ENCODE measurements at regions not wholly inside any gene's neighbourhood (a gene's known extent, or its start where the extent isn't known, plus 50 kb on each side); places are given as distances from the start of the nearest gene placed in this dataset.

DNA sequence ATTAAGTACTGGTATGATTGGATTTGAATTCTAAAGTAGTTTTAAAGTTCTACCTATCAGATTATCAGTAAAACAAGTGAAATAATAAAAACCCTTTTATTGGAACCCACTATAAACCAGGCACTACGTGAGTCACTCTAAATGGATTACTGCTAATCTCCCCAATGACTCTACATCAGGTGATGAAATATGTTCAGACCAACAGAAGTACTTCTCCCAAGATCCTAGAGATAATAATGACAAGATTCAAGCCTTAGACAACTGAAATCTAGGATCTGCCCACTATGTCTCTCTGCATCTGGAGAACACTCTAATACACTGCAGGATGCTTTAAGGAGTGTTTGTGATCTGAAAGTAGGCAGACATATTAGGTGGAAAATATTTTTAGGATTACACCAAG, 652.1 kb upstream of the CHORDC1 start:
- CTCF ChIA-PET = no interaction called here
- POLR2A ChIA-PET = no interaction called here

DNA sequence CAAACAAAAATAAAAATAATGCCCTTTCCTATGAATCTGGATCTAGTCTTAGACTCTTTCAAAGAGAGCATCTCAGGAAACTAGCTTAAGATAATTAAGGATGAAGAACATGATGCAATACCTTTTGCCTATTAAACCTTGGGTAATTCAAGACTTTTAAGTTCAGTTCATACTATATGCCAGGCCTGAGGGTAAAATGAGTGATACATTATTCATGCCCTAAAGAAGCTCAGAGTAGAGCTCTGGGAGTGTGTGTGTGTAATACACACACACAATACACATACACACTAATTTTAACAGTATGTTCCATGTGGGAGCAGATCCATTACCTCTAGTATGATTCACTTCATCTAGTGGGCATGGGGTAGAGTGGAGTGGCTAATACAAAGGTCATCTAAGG, 651.4 kb upstream of the CHORDC1 start:
- no peaks in the 10 kb centered on the region for H3K36me3 ChIP-seq (ENCODE audit: control insufficient read depth in 2 of 3, insufficient read depth in 3 of 3, low read length in 3 of 3)
- no peaks in the 10 kb centered on the region for H3K4me1 Mint-ChIP-seq
- no peak overlapping the region for H3K4me3 ChIP-seq (ENCODE audit: low read length)
- H3K4me3 Mint-ChIP-seq = no peak overlapping the region
- H3K27me3 ChIP-seq (ENCODE audit: control insufficient read depth in 2 of 2, insufficient read depth in 2 of 2, low read length in 2 of 2) = no peaks in the 10 kb centered on the region
- H3K9me3 Mint-ChIP-seq = peaks cover 2 to 29% (median 16%) of the 10 kb centered on the region in 11 donors
- H3K36me3 Mint-ChIP-seq = no peaks in the 10 kb centered on the region
- CTCF ChIA-PET = no interaction called here
- intact Hi-C loops (cut with micrococcal nuclease) = no loop called here
- no peak for ATAC-seq
- POLR2A ChIA-PET = no interaction called here
- peaks cover 0 to 3% (median 0%) of the 10 kb centered on the region in 3 experiments for H3K9me3 ChIP-seq (ENCODE audit: control insufficient read depth in 2 of 3, low read length in 3 of 3)
- no peak overlapping the region for H3K27ac Mint-ChIP-seq
- DNase-seq = no peak
- H3K27ac ChIP-seq (ENCODE audit: low read depth, low read length) = no peak overlapping the region
- H3K27me3 Mint-ChIP-seq = no peaks in the 10 kb centered on the region
- H3K4me1 ChIP-seq (ENCODE audit: control insufficient read depth in 2 of 2, insufficient read depth in 2 of 2, low read length in 2 of 2) = no peaks in the 10 kb centered on the region

More for the DNA sequence above, 652.1 kb upstream of the CHORDC1 start:
- no peaks in the 10 kb centered on the region for H3K4me1 ChIP-seq (ENCODE audit: control insufficient read depth in 2 of 2, insufficient read depth in 2 of 2, low read length in 2 of 2)
- H3K27me3 Mint-ChIP-seq = no peaks in the 10 kb centered on the region
- peaks cover 2 to 30% (median 17%) of the 10 kb centered on the region in 11 donors for H3K9me3 Mint-ChIP-seq
- no peaks in the 10 kb centered on the region for H3K36me3 ChIP-seq (ENCODE audit: control insufficient read depth in 2 of 3, insufficient read depth in 3 of 3, low read length in 3 of 3)
- no peaks in the 10 kb centered on the region for H3K4me1 Mint-ChIP-seq
- no peaks in the 10 kb centered on the region for H3K27me3 ChIP-seq (ENCODE audit: control insufficient read depth in 2 of 2, insufficient read depth in 2 of 2, low read length in 2 of 2)
- no peak for DNase-seq
- no peak overlapping the region for H3K4me3 ChIP-seq (ENCODE audit: low read length)
- intact Hi-C loops (cut with micrococcal nuclease) = no loop called here
- no peak for ATAC-seq
- no peaks in the 10 kb centered on the region for H3K36me3 Mint-ChIP-seq
- no peak overlapping the region for H3K4me3 Mint-ChIP-seq
- H3K9me3 ChIP-seq (ENCODE audit: control insufficient read depth in 2 of 3, low read length in 3 of 3) = peaks cover 0 to 3% (median 0%) of the 10 kb centered on the region in 3 experiments
- H3K27ac Mint-ChIP-seq = no peak overlapping the region
- H3K27ac ChIP-seq (ENCODE audit: low read depth, low read length) = no peak overlapping the region

DNA sequence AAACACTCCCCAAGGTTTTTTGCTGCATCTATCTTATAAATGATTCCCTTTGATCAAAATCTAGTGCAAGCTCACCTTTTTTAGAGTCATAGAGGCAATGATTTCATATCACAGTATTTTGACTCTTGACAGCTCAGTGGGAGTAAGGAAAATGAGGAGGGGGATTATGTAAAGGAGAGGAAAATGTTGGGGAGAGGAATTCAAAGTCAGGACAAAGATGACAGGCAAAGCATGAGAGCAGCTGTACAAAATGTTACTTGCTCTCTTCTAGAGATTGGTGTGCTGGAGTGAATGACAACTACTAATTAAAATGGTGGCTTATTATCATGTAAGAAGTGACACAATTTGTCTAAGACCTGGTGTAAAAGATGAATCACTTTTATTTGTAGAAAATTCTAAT, 644.6 kb upstream of the CHORDC1 start:
- CTCF ChIA-PET = no interaction called here
- Histone ChIP-seq H3K4me3 (ENCODE audit: low read length) (no peak overlapping the region), H3K27me3 (ENCODE audit: control insufficient read depth in 2 of 2, insufficient read depth in 2 of 2, low read length in 2 of 2) (no peaks in the 10 kb centered on the region), H3K27ac (ENCODE audit: low read depth, low read length) (no peak overlapping the region), H3K9me3 (ENCODE audit: control insufficient read depth in 2 of 3, low read length in 3 of 3) (no peaks in the 10 kb centered on the region), H3K4me1 (ENCODE audit: control insufficient read depth in 2 of 2, insufficient read depth in 2 of 2, low read length in 2 of 2) (no peaks in the 10 kb centered on the region), H3K36me3 (ENCODE audit: control insufficient read depth in 2 of 3, insufficient read depth in 3 of 3, low read length in 3 of 3) (no peaks in the 10 kb centered on the region)
- POLR2A ChIA-PET = no interaction called here
- no peaks in the 10 kb centered on the region for H3K36me3 Mint-ChIP-seq
- no peaks in the 10 kb centered on the region for H3K4me1 Mint-ChIP-seq
- H3K27ac Mint-ChIP-seq = no peak overlapping the region
- no peak for DNase-seq
- no peak overlapping the region for H3K4me3 Mint-ChIP-seq
- intact Hi-C loops (cut with micrococcal nuclease) = no loop called here
- peaks cover 1 to 25% (median 13%) of the 10 kb centered on the region in 11 donors for H3K9me3 Mint-ChIP-seq
- no peak for ATAC-seq
- H3K27me3 Mint-ChIP-seq = no peaks in the 10 kb centered on the region

DNA sequence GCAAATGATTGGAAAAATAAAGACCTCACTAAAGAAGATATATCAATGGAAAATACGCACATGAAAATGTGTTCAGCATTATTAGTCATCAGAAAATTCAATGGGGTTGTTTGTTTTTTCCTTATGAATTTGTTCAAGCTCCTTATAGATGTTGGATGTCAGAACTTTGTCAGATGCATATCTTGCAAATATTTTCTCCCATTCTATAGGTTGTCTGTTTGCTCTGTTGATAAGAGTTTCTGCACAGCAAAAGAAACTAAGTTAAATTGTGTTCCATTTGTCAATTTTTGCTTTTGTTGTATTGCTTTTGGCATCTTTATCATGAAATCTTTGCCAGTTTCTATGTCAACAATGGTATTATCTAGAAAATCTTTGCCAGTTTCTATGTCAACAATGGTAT, 633.9 kb upstream of the CHORDC1 start:
- ATAC-seq (no peak), DNase-seq (no peak)
- H3K9me3 Mint-ChIP-seq = peaks cover 0 to 23% (median 9%) of the 10 kb centered on the region in 11 donors
- Histone ChIP-seq H3K4me3 (ENCODE audit: low read length) (no peak overlapping the region), H3K9me3 (ENCODE audit: control insufficient read depth in 2 of 3, low read length in 3 of 3) (no peaks in the 10 kb centered on the region), H3K27ac (ENCODE audit: low read depth, low read length) (no peak overlapping the region), H3K36me3 (ENCODE audit: control insufficient read depth in 2 of 3, insufficient read depth in 3 of 3, low read length in 3 of 3) (no peaks in the 10 kb centered on the region), H3K27me3 (ENCODE audit: control insufficient read depth in 2 of 2, insufficient read depth in 2 of 2, low read length in 2 of 2) (no peaks in the 10 kb centered on the region), H3K4me1 (ENCODE audit: control insufficient read depth in 2 of 2, insufficient read depth in 2 of 2, low read length in 2 of 2) (no peaks in the 10 kb centered on the region)
- no peaks in the 10 kb centered on the region for H3K36me3 Mint-ChIP-seq
- H3K4me1 Mint-ChIP-seq = no peaks in the 10 kb centered on the region
- H3K4me3 Mint-ChIP-seq = no peak overlapping the region
- no peak overlapping the region for H3K27ac Mint-ChIP-seq
- POLR2A ChIA-PET = no interaction called here
- intact Hi-C loops (cut with micrococcal nuclease) = no loop called here
- CTCF ChIA-PET = no interaction called here
- no peaks in the 10 kb centered on the region for H3K27me3 Mint-ChIP-seq

DNA sequence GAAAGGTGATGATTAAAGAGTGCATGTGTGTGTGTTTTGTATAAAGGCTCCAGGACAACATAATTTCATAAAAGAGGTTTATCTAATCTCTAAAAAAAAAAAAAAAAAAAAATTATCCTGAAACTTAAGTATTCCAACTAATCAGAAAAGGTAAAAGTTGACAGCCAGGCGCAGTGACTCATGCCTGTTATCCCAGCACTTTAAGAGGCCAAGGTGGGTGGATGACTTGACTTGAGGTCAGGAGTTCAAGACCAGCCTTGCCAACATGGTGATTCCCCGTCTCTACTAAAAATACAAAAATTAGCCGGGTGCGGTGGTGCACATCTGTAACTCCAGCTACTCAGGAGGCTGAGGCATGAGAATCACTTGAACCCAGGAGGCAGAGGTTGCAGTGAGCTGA, 632.7 kb upstream of the CHORDC1 start:
- Histone ChIP-seq H3K27ac (ENCODE audit: low read depth, low read length) (no peak overlapping the region), H3K36me3 (ENCODE audit: control insufficient read depth in 2 of 3, insufficient read depth in 3 of 3, low read length in 3 of 3) (no peaks in the 10 kb centered on the region), H3K9me3 (ENCODE audit: control insufficient read depth in 2 of 3, low read length in 3 of 3) (no peaks in the 10 kb centered on the region), H3K4me1 (ENCODE audit: control insufficient read depth in 2 of 2, insufficient read depth in 2 of 2, low read length in 2 of 2) (no peaks in the 10 kb centered on the region), H3K4me3 (ENCODE audit: low read length) (no peak overlapping the region), H3K27me3 (ENCODE audit: control insufficient read depth in 2 of 2, insufficient read depth in 2 of 2, low read length in 2 of 2) (no peaks in the 10 kb centered on the region)
- intact Hi-C loops (cut with micrococcal nuclease) = no loop called here
- POLR2A ChIA-PET = no interaction called here
- CTCF ChIA-PET = no interaction called here
- Mint-ChIP-seq H3K4me3 (no peak overlapping the region), H3K4me1 (no peaks in the 10 kb centered on the region), H3K27me3 (no peaks in the 10 kb centered on the region), H3K9me3 (peaks cover 0 to 17% (median 9%) of the 10 kb centered on the region in 11 donors), H3K36me3 (no peaks in the 10 kb centered on the region), H3K27ac (no peak overlapping the region)
- ATAC-seq = no peak
- no peak for DNase-seq

DNA sequence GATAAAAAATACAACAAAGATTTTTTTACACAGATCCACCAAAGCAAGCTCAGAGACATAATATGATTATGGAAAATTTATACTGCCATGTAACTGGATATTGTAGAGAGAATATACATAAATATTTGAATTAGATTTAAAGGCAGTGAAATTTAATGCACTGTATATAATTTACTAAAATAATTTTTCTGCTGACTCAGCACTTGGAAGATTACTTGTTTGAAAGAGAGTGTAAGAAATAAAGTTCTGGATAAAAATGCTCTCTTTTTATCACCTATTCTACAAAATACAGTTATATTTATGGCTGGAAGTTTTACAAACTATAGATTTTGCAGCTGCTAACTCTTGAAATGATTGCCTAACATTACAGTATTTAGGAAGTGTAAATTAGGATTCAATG, 628.3 kb upstream of the CHORDC1 start:
- Histone ChIP-seq H3K4me1 (ENCODE audit: control insufficient read depth in 2 of 2, insufficient read depth in 2 of 2, low read length in 2 of 2) (no peaks in the 10 kb centered on the region), H3K27ac (ENCODE audit: low read depth, low read length) (no peak overlapping the region), H3K36me3 (ENCODE audit: control insufficient read depth in 2 of 3, insufficient read depth in 3 of 3, low read length in 3 of 3) (no peaks in the 10 kb centered on the region), H3K4me3 (ENCODE audit: low read length) (no peak overlapping the region), H3K27me3 (ENCODE audit: control insufficient read depth in 2 of 2, insufficient read depth in 2 of 2, low read length in 2 of 2) (no peaks in the 10 kb centered on the region), H3K9me3 (ENCODE audit: control insufficient read depth in 2 of 3, low read length in 3 of 3) (no peaks in the 10 kb centered on the region)
- no peak for ATAC-seq
- POLR2A ChIA-PET = no interaction called here
- Mint-ChIP-seq H3K4me1 (no peaks in the 10 kb centered on the region), H3K4me3 (no peak overlapping the region), H3K36me3 (no peaks in the 10 kb centered on the region), H3K9me3 (peaks cover 0 to 8% (median 0%) of the 10 kb centered on the region in 11 donors), H3K27me3 (no peaks in the 10 kb centered on the region), H3K27ac (no peak overlapping the region)
- CTCF ChIA-PET = no interaction called here
- intact Hi-C loops (cut with micrococcal nuclease) = no loop called here
- DNase-seq = no peak

DNA sequence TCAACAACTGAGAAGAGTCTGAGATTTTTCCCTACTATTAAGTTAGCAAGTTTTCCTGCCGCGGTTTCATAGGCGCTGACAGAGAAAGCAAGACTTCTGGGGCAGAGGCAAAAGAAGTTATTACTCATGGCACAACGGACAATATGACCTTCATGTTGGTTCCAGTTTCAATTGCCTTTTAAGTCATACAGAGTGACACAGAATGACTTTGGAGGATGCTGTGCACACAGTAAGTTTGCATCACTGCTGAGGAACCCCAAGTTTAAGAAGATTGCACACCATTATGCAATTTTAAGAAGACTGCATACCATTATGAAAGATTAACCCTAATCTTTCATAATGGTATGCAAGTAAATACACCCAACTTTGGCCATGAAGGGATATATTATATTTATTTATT, 626.5 kb upstream of the CHORDC1 start:
- Histone ChIP-seq H3K4me3 (ENCODE audit: low read length) (no peak overlapping the region), H3K4me1 (ENCODE audit: control insufficient read depth in 2 of 2, insufficient read depth in 2 of 2, low read length in 2 of 2) (no peaks in the 10 kb centered on the region), H3K36me3 (ENCODE audit: control insufficient read depth in 2 of 3, insufficient read depth in 3 of 3, low read length in 3 of 3) (no peaks in the 10 kb centered on the region), H3K27ac (ENCODE audit: low read depth, low read length) (no peak overlapping the region), H3K9me3 (ENCODE audit: control insufficient read depth in 2 of 3, low read length in 3 of 3) (no peaks in the 10 kb centered on the region), H3K27me3 (ENCODE audit: control insufficient read depth in 2 of 2, insufficient read depth in 2 of 2, low read length in 2 of 2) (no peaks in the 10 kb centered on the region)
- no peak overlapping the region for H3K4me3 Mint-ChIP-seq
- peaks cover 0 to 8% (median 0%) of the 10 kb centered on the region in 11 donors for H3K9me3 Mint-ChIP-seq
- intact Hi-C loops (cut with micrococcal nuclease) = no loop called here
- no peaks in the 10 kb centered on the region for H3K36me3 Mint-ChIP-seq
- ATAC-seq = no peak
- H3K4me1 Mint-ChIP-seq = no peaks in the 10 kb centered on the region
- no peak for DNase-seq
- ChIA-PET POLR2A (no interaction called here), CTCF (no interaction called here)
- no peak overlapping the region for H3K27ac Mint-ChIP-seq
- no peaks in the 10 kb centered on the region for H3K27me3 Mint-ChIP-seq

All from naive thymus-derived CD4-positive, alpha-beta T cell (primary cell).